MM.1S (cell line): ENCODE measurements at regions not wholly inside any gene's neighbourhood (a gene's known extent, or its start where the extent isn't known, plus 50 kb on each side); places are given as distances from the start of the nearest gene placed in this dataset.

Source experiments
- CTCF ChIP-seq: fragments of 300-600 bp; sonication (generic); IDR thresholded peaks from 2 replicates; pipeline ENCODE4 v1.5.1; 2016; ENCODE audit warnings: antibody characterized with exemption, low read length, mixed read lengths
- EZH2 ChIP-seq: fragments of 300-600 bp; sonication (generic); optimal IDR thresholded peaks from 2 replicates; pipeline ENCODE3; 2017; ENCODE audit warnings: low read depth, mild to moderate bottlenecking, antibody characterized with exemption, low read length, mixed read lengths

GRCh38 chr14:58870961-58871360, 233.2 kb downstream of the DACT1 start:
- TF ChIP-seq CTCF (no peak), EZH2 (no peak)
